ENCODE measurements at regions not wholly inside any gene's neighbourhood (a gene's known extent, or its start where the extent isn't known, plus 50 kb on each side); places are given as distances from the start of the nearest gene placed in this dataset.

DNA sequence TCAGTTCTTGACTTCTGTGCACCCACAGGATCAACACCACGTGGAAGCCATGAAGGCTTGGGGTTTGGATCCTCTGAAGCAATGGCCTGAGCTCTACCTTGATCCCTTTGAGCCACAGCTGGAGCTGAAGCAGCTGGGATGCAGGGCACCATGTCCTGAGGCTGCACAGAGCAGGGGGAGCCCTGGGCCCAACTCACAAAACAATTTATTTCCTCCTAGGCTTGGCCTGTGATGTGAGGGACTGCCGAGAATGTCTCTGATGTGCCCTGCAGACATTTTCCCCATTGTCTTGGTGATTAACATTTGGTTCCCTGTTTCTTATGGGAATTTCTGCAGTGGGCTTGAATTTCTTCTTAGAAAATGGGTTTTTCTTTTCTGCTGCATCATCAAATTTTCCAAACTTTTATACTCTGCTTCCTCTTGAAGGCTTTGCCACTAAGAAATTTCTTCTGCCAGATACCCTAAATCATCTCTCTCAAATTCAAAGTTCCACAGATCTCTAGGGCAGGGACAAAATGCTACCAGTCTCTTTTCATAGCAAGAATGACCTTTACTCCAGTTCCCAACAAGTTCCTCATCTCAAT, 288.2 kb downstream of the CCDC59 start:
- Histone ChIP-seq H3K27me3 (replicated peaks) (no peaks in the 10 kb centered on the region), H3K36me3 (replicated peaks) (no peaks in the 10 kb centered on the region), H3K27ac (no peak overlapping the region), H3K4me3 (ENCODE audit: low read depth, low read length) (no peak overlapping the region)
- DNase-seq, result no peak
- TF ChIP-seq, protein P1, sequence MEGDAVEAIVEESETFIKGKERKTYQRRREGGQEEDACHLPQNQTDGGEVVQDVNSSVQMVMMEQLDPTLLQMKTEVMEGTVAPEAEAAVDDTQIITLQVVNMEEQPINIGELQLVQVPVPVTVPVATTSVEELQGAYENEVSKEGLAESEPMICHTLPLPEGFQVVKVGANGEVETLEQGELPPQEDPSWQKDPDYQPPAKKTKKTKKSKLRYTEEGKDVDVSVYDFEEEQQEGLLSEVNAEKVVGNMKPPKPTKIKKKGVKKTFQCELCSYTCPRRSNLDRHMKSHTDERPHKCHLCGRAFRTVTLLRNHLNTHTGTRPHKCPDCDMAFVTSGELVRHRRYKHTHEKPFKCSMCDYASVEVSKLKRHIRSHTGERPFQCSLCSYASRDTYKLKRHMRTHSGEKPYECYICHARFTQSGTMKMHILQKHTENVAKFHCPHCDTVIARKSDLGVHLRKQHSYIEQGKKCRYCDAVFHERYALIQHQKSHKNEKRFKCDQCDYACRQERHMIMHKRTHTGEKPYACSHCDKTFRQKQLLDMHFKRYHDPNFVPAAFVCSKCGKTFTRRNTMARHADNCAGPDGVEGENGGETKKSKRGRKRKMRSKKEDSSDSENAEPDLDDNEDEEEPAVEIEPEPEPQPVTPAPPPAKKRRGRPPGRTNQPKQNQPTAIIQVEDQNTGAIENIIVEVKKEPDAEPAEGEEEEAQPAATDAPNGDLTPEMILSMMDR (IDR thresholded peaks at IDR 0.05; ENCODE audit: low read depth, low read length, missing control alignments), result no peak
- in situ Hi-C loops (cut with HindIII; ENCODE audit: low pct_ligation_motif_present, low sequenced_read_pairs), result no loop called here

DNA sequence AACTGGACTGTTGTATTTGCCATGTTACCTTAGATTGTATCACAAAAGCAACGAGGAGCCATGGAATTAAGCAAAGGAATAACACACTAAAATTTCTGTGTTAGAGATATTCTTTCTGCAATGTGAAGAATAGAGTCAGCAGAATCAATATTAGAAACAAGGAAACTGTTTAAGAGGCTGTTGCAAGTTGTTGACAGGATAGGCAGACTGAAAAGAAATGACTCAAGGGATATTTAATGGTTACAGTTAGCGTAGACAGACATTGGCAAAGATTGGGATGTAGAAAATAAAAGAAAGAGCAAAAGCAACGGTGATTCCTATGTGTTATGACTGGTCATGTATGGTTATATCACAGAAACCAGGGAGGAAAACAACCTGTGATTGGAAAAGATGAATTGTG, 299.0 kb upstream of the PPFIA2 start:
- in situ Hi-C loops (cut with HindIII; ENCODE audit: low pct_ligation_motif_present, low sequenced_read_pairs), result no loop called here
- no peak overlapping the region for H3K4me3 ChIP-seq (ENCODE audit: low read depth, low read length)
- DNase-seq, result no peak
- TF ChIP-seq, protein P1 (IDR thresholded peaks at IDR 0.05; ENCODE audit: low read depth, low read length, missing control alignments), result no peak
- no peak overlapping the region for H3K27ac ChIP-seq
- H3K36me3 ChIP-seq (replicated peaks), result no peaks in the 10 kb centered on the region
- no peaks in the 10 kb centered on the region for H3K27me3 ChIP-seq (replicated peaks)

DNA sequence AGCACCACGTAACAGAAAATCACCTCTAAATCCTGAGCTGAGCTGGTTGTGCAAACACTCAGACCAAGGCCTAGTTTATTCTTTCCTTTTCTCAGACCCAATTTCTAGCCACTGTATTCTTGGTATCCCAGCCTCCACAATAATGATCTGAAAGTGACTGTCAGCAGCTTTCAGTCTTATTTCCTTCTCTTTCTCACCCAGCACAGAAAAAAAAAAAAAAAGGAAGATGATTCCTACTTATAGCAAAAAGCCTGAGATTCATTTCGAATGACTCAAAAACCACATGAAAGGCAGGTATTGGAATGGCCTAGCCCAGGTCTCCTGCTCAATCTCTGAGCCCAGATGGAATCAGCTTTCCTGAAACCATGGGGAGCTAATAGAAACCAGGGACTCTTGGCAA, 298.6 kb upstream of the PPFIA2 start:
- TF ChIP-seq, protein P1 (IDR thresholded peaks at IDR 0.05; ENCODE audit: low read depth, low read length, missing control alignments), result no peak
- no peaks in the 10 kb centered on the region for H3K36me3 ChIP-seq (replicated peaks)
- no peak overlapping the region for H3K4me3 ChIP-seq (ENCODE audit: low read depth, low read length)
- no peak overlapping the region for H3K27ac ChIP-seq
- in situ Hi-C loops (cut with HindIII; ENCODE audit: low pct_ligation_motif_present, low sequenced_read_pairs), result no loop called here
- H3K27me3 ChIP-seq (replicated peaks), result no peaks in the 10 kb centered on the region
- DNase-seq, result no peak

DNA sequence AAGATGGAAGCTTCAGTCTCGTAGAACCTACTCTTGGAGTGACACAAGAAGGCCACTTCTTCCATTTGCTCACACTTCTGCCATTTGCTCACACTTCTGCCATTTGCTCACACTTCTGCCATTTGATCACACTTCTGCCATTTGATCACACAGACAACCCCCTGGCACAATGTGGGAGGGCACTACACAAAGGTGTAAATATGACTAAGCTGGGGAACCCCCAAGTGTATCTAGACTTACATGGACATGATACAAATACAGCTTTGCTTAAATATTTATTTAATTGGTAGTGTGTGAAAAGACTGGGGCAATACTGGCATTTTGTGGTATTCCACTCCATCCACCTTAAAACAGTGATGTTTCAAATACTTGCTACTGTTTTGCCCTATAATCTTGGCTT, 296.2 kb upstream of the PPFIA2 start:
- H3K27ac ChIP-seq, result no peak overlapping the region
- no peak overlapping the region for H3K4me3 ChIP-seq (ENCODE audit: low read depth, low read length)
- no peaks in the 10 kb centered on the region for H3K27me3 ChIP-seq (replicated peaks)
- in situ Hi-C loops (cut with HindIII; ENCODE audit: low pct_ligation_motif_present, low sequenced_read_pairs), result no loop called here
- no peak for DNase-seq
- H3K36me3 ChIP-seq (replicated peaks), result no peaks in the 10 kb centered on the region
- TF ChIP-seq, protein P1 (IDR thresholded peaks at IDR 0.05; ENCODE audit: low read depth, low read length, missing control alignments), result no peak

DNA sequence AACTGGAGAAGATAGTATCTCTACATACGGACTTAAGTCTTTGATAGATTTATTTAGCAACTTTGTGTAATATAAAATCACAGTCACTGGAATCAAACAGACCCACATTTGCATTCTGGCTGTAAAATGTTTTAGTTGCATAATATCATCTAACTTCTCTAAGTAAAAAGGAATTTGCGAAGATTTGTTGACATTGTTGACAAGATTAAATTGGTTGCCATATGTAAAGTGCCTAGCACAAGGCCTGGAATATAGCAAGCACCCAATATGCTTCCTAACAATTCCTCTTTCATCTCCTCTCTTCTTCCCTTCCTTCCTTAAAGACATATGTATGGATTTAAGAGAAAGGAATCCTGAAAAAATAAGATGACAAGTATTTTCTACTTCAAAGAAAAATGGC, 295.4 kb upstream of the PPFIA2 start:
- in situ Hi-C loops (cut with HindIII; ENCODE audit: low pct_ligation_motif_present, low sequenced_read_pairs), result no loop called here
- Histone ChIP-seq H3K4me3 (ENCODE audit: low read depth, low read length) (no peak overlapping the region), H3K36me3 (replicated peaks) (no peaks in the 10 kb centered on the region), H3K27me3 (replicated peaks) (no peaks in the 10 kb centered on the region), H3K27ac (no peak overlapping the region)
- TF ChIP-seq, protein P1 (IDR thresholded peaks at IDR 0.05; ENCODE audit: low read depth, low read length, missing control alignments), result no peak
- DNase-seq, result no peak

DNA sequence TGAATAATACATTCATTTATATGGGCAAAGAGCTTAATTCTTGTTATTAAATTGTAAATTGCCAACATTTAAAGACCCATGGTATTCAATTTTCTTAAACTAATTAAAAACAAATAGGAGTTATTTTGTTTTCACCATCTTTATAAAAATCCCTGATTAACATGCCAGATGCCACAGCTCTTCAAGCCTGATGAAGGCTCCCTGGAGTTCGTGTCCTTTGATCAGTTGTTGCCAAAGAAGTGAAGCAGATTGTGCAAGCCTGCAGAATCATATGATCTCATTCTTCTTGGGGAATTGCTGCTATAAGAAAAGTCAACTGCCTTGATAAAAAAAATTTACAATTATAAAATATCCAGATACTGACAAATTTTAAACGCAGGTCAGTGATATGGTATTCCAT, 288.3 kb upstream of the PPFIA2 start:
- no peak for DNase-seq
- no peaks in the 10 kb centered on the region for H3K27me3 ChIP-seq (replicated peaks)
- in situ Hi-C loops (cut with HindIII; ENCODE audit: low pct_ligation_motif_present, low sequenced_read_pairs), result no loop called here
- no peaks in the 10 kb centered on the region for H3K36me3 ChIP-seq (replicated peaks)
- no peak overlapping the region for H3K27ac ChIP-seq
- H3K4me3 ChIP-seq (ENCODE audit: low read depth, low read length), result no peak overlapping the region
- TF ChIP-seq, protein P1 (IDR thresholded peaks at IDR 0.05; ENCODE audit: low read depth, low read length, missing control alignments), result no peak
